Adrenal gland (tissue), 5 donors: ENCODE measurements at regions not wholly inside any gene's neighbourhood (a gene's known extent, or its start where the extent isn't known, plus 50 kb on each side); places are given as distances from the start of the nearest gene placed in this dataset.

Experiments used
- CTCF ChIP-seq, 6 experiments: fragments of 450-650 bp in 4 of 6; fragments of 200-600 bp in 2 of 6; sonication (generic) in 1 of 6; IDR thresholded peaks; 1 replicate in 5 of 6; 2 replicates in 1 of 6; pipeline versions ENCODE4 v1.5.1 to v1.8.0; 2016 to 2021; ENCODE audit warnings: antibody characterized with exemption in 6 of 6, mild to moderate bottlenecking in 2 of 6, moderate library complexity in 1 of 6
- POLR2A ChIP-seq, 2 donors: fragments of 450-650 bp; IDR thresholded peaks; one replicate each; pipeline ENCODE4 v1.6.1; 2017; ENCODE audit warnings: antibody characterized with exemption in 2 of 2, mild to moderate bottlenecking in 2 of 2, moderate library complexity in 1 of 2
- donor health status: DM: no; HTN: no; CAD: no.

DNA sequence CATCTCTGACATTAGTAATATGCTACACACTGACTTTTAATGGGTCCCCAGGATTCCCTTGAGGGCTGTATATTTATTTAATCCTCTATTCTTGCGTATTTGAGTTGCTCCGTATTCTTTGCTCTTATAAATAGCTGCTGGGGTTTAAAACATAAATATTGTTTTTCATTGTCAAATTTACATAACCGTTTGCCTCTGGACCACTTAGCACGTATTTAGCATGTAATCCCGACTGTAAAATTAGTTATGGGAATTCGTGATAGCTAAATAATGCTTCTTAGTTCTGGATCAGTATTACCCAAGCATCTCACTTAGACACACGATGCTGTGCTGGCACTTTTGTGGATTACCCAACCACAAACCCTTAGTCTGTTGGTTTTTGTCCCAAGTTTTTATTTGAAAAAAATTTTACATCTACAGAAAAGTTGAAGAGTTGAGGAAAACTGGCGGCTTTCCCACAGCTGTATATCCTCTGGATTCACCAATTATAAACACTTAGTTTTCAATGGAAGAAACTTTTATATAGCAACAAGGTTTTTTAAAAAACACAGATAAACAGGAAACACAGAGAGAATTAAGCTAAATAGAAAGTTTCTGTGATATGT lies 296.8 kb upstream of the TPM1 start:
- no peak for TF ChIP-seq CTCF (IDR thresholded peaks at IDR 0.05)
- no peak for TF ChIP-seq POLR2A (IDR thresholded peaks at IDR 0.05)
